Hematopoietic multipotent progenitor cell (in vitro differentiated cells): ENCODE measurements at regions not wholly inside any gene's neighbourhood (a gene's known extent, or its start where the extent isn't known, plus 50 kb on each side); places are given as distances from the start of the nearest gene placed in this dataset.
"Not testable (repeated sequence)": the region's sequence is repeated elsewhere in the genome, so short reads cannot be mapped to it uniquely, and the experiment has no call there.

ENCODE experiments used
- DNase-seq, 3 donors: peaks; one replicate each; pipeline ENCODE4 v3.0.0-alpha.2; 2011 to 2015; ENCODE audit warnings: low read depth in 2 of 3, low spot score in 2 of 3

- no peak for DNase-seq
Measured at GRCh38 chr21:36591326-36591970, 107.5 kb upstream of the SIM2 start.

GRCh38 chr21:36596174-36596573 lies 102.7 kb upstream of the SIM2 start:
- DNase-seq = no peak

GRCh38 chr21:36601362-36601761 lies 97.6 kb upstream of the SIM2 start:
- DNase-seq = no peak

GRCh38 chr21:36602735-36603134 lies 96.2 kb upstream of the SIM2 start:
- DNase-seq = no peak

GRCh38 chr21:36603221-36603620 lies 95.7 kb upstream of the SIM2 start:
- DNase-seq = no peak

- no peak for DNase-seq
Measured at GRCh38 chr21:36605426-36605825, 93.5 kb upstream of the SIM2 start.

- no peak for DNase-seq
Measured at GRCh38 chr21:36606287-36606982, 92.5 kb upstream of the SIM2 start.

- no peak for DNase-seq
Measured at GRCh38 chr21:36606983-36607325, 92.0 kb upstream of the SIM2 start.

GRCh38 chr21:36608041-36608896 lies 90.6 kb upstream of the SIM2 start:
- DNase-seq = no peak

- no peak for DNase-seq
Measured at GRCh38 chr21:36608897-36609225, 90.1 kb upstream of the SIM2 start.

GRCh38 chr21:36609654-36610053 lies 89.3 kb upstream of the SIM2 start:
- DNase-seq = no peak

GRCh38 chr21:36610201-36610600 lies 88.7 kb upstream of the SIM2 start:
- no peak for DNase-seq

GRCh38 chr21:36610935-36611334 lies 88.0 kb upstream of the SIM2 start:
- DNase-seq = no peak

- no peak for DNase-seq
Measured at GRCh38 chr21:36611379-36611778, 87.5 kb upstream of the SIM2 start.

- DNase-seq = no peak
Measured at GRCh38 chr21:36613059-36613458, 85.9 kb upstream of the SIM2 start.

GRCh38 chr21:36613554-36613953 lies 85.4 kb upstream of the SIM2 start:
- no peak for DNase-seq

GRCh38 chr21:36615274-36615964 lies 83.5 kb upstream of the SIM2 start:
- no peak for DNase-seq

- DNase-seq = not testable (repeated sequence)
Measured at GRCh38 chr21:36616773-36617172, 82.1 kb upstream of the SIM2 start.

GRCh38 chr21:36621794-36622193 lies 77.1 kb upstream of the SIM2 start:
- not testable (repeated sequence) for DNase-seq

- no peak for DNase-seq
Measured at GRCh38 chr21:36624105-36624504, 74.8 kb upstream of the SIM2 start.

- DNase-seq = no peak
Measured at GRCh38 chr21:36626791-36627190, 72.1 kb upstream of the SIM2 start.
